ENCODE measurements at regions not wholly inside any gene's neighbourhood (a gene's known extent, or its start where the extent isn't known, plus 50 kb on each side); places are given as distances from the start of the nearest gene placed in this dataset.
A peak's percentile ranks its signal among the peaks of the same experiment; 100 is the strongest.

DNA sequence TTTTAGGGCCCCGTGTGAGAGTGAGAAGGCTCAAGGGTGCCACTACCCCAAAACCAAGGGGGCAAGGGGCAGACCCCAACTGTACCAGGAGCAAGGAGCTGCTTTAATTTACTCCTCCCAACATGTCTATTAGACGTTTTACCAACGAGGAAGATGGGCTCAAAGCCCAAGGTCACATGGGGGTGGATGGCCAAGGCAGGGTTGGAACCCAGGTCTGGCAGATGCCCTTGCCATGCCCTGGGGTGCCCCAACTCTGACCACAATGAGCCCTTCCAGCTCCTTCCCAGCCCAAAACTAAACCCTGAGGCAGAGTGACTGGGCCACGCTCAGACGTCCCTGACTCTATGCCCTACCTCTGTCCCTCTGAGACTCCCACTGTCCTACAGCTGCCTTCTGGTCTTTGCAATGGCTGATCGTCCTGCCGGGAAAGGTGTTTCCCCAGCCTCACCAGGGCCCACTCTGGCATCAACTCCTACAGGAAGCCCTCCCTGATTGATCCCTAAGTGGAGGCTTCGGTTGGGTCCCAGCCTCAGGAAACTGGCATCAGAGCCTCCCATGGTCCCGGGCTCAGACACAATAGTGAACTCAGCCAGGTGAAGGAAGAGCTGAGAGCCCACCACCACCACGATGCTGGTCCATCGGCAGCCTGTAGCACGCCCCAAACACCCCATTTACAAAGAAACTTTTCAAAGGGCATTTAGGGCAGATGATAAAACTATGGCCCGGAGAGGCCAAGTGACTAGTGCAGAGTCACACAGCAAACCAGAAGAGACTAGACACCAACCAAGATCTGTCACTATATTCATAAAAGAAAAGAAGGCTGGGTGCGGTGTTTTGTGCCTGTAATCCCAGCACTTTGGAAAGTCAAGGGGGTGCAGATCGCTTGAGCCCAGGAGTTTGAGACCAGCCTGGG, 60.2 kb upstream of the MYL10 start:
- Histone ChIP-seq H3K9me3 (ENCODE audit: low read length) (no peaks in the 10 kb centered on the region), H3K4me2 (ENCODE audit: low read length) (0 out of 2 replicates have a peak overlapping the region, but pooled peaks have one; percentile 77), H3K79me2 (ENCODE audit: low read length) (no peaks in the 10 kb centered on the region), H3F3A (ENCODE audit: low read length, unreplicated experiment) (no peaks in the 10 kb centered on the region), H2AFZ (ENCODE audit: low read length) (peak overlapping the region; percentile 74; the same call in 1 of the 2 replicates), H3K27ac (ENCODE audit: low read length) (no peak overlapping the region), H3K9me2 (replicated peaks; ENCODE audit: low read length) (no peaks in the 10 kb centered on the region), H3K4me3 (ENCODE audit: low read length) (no peak overlapping the region; the same call in 1 of the 2 replicates), H4K20me1 (ENCODE audit: low read length) (no peaks in the 10 kb centered on the region), H3K36me3 (ENCODE audit: low read depth, low read length) (no peaks in the 10 kb centered on the region), H3K4me1 (ENCODE audit: insufficient read depth, low read length) (no peaks in the 10 kb centered on the region), H3K27me3 (ENCODE audit: low read length) (no peaks in the 10 kb centered on the region), H3K9ac (ENCODE audit: low read length) (no peak overlapping the region)
- DNase-seq (no peak), ATAC-seq (no peak)
- ChIA-PET CTCF (interaction anchor here (0.6 kb wide), 2 partner anchors 99 to 1044 kb away, joined by 3 to 6 read pairs; no protein-coding TSS in a partner anchor), POLR2A (ENCODE audit: unreplicated experiment) (no interaction called here)
- BruUV-seq (replicated peaks): no TSS peak
- intact Hi-C loops (cut with micrococcal nuclease): loop anchor here (1.0 to 2.0 kb wide), 3 partner anchors 125 to 584 kb away; no protein-coding TSS in a partner anchor
- no peak for TF ChIP-seq EZH2 (IDR thresholded peaks at IDR 0.05; ENCODE audit: low read length, unreplicated experiment)
- TF ChIP-seq, protein P1, sequence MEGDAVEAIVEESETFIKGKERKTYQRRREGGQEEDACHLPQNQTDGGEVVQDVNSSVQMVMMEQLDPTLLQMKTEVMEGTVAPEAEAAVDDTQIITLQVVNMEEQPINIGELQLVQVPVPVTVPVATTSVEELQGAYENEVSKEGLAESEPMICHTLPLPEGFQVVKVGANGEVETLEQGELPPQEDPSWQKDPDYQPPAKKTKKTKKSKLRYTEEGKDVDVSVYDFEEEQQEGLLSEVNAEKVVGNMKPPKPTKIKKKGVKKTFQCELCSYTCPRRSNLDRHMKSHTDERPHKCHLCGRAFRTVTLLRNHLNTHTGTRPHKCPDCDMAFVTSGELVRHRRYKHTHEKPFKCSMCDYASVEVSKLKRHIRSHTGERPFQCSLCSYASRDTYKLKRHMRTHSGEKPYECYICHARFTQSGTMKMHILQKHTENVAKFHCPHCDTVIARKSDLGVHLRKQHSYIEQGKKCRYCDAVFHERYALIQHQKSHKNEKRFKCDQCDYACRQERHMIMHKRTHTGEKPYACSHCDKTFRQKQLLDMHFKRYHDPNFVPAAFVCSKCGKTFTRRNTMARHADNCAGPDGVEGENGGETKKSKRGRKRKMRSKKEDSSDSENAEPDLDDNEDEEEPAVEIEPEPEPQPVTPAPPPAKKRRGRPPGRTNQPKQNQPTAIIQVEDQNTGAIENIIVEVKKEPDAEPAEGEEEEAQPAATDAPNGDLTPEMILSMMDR (conservative IDR thresholded peaks at IDR 0.05; ENCODE audit: low read depth, low read length): no peak
- no peak for TF ChIP-seq EZH2phosphoT487 (IDR thresholded peaks at IDR 0.05; ENCODE audit: borderline replicate concordance, low read length)

DNA sequence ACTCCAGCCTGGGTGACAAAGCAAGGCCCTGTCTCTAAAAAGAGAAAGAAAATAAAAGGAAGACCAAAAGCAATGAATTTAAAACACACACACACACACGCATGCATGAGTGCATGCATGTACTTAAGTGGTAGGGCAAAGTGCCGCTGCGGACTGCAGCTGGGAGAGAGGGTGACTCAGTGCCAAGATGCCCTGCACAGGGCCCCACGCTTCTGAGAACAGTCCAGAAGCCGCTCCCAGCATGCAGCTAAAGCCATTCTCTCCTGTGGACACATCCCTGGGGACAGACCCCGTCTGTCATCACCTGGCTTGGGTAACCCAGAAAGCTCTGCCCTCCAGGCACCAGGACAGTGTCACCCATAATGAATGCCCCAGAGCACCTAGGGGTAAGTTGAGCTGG, 61.0 kb upstream of the MYL10 start:
- POLR2A ChIA-PET (ENCODE audit: unreplicated experiment): no interaction called here
- no peak for ATAC-seq

More for the DNA sequence above, 61.0 kb upstream of the MYL10 start:
- BruUV-seq (replicated peaks): no TSS peak
- CTCF ChIA-PET: no interaction called here
- no peaks in the 10 kb centered on the region for H3K4me1 ChIP-seq (ENCODE audit: insufficient read depth, low read length)
- H3K4me3 ChIP-seq (ENCODE audit: low read length): no peak overlapping the region
- TF ChIP-seq, protein P1 (conservative IDR thresholded peaks at IDR 0.05; ENCODE audit: low read depth, low read length): no peak
- no peak for TF ChIP-seq EZH2phosphoT487 (IDR thresholded peaks at IDR 0.05; ENCODE audit: borderline replicate concordance, low read length)
- TF ChIP-seq EZH2 (IDR thresholded peaks at IDR 0.05; ENCODE audit: low read length, unreplicated experiment): no peak
- no peaks in the 10 kb centered on the region for H3K9me3 ChIP-seq (ENCODE audit: low read length)
- no peaks in the 10 kb centered on the region for H3K36me3 ChIP-seq (ENCODE audit: low read depth, low read length)
- intact Hi-C loops (cut with micrococcal nuclease): no loop called here
- H3F3A ChIP-seq (ENCODE audit: low read length, unreplicated experiment): no peaks in the 10 kb centered on the region
- DNase-seq: no peak
- H3K4me2 ChIP-seq (ENCODE audit: low read length): no peak overlapping the region
- no peak overlapping the region for H3K9ac ChIP-seq (ENCODE audit: low read length)
- no peaks in the 10 kb centered on the region for H4K20me1 ChIP-seq (ENCODE audit: low read length)
- H3K27ac ChIP-seq (ENCODE audit: low read length): no peak overlapping the region
- H3K79me2 ChIP-seq (ENCODE audit: low read length): no peaks in the 10 kb centered on the region
- H3K9me2 ChIP-seq (replicated peaks; ENCODE audit: low read length): no peaks in the 10 kb centered on the region
- no peak overlapping the region for H2AFZ ChIP-seq (ENCODE audit: low read length)
- H3K27me3 ChIP-seq (ENCODE audit: low read length): no peaks in the 10 kb centered on the region
